ENCODE measurements at regions not wholly inside any gene's neighbourhood (a gene's known extent, or its start where the extent isn't known, plus 50 kb on each side); places are given as distances from the start of the nearest gene placed in this dataset.

GRCh38 chr22:48394787-48395186 lies 1432.9 kb downstream of the BRD1 start:
- no peak for TF ChIP-seq EZH2phosphoT487 (IDR thresholded peaks at IDR 0.05; ENCODE audit: insufficient read depth, low read depth)
- TF ChIP-seq EZH2 (IDR thresholded peaks at IDR 0.05; ENCODE audit: insufficient read depth, poor library complexity, severe bottlenecking), result no peak
- no peaks in the 10 kb centered on the region for H4K20me1 ChIP-seq (ENCODE audit: insufficient read depth)
- H3K4me3 ChIP-seq, result no peak overlapping the region
- no peaks in the 10 kb centered on the region for H3K9me3 ChIP-seq (ENCODE audit: low read depth)
- H3K36me3 ChIP-seq (ENCODE audit: low read depth), result no peaks in the 10 kb centered on the region
- WGBS, 2 experiments (ENCODE audit: low coverage in 1 of 2, low lambda C conversion rate in 2 of 2, missing lambda C conversion rate in 2 of 2), result 52 to 60% methylated on average over 8 of the region's 8 CpGs
- H3K4me2 ChIP-seq (ENCODE audit: unreplicated experiment), result no peak overlapping the region
- H3K9ac ChIP-seq, result no peak overlapping the region
- in situ Hi-C loops (cut with MboI), result no loop called here
- H3K9me2 ChIP-seq (ENCODE audit: insufficient read depth), result no peaks in the 10 kb centered on the region
- no peaks in the 10 kb centered on the region for H3K4me1 ChIP-seq (ENCODE audit: insufficient read depth)
- no peaks in the 10 kb centered on the region for H3K79me2 ChIP-seq (ENCODE audit: insufficient read depth)
- no peaks in the 10 kb centered on the region for H3F3A ChIP-seq (ENCODE audit: insufficient read depth)
- no peak for DNase-seq
- H3K27ac ChIP-seq, result no peak overlapping the region
- no peaks in the 10 kb centered on the region for H3K27me3 ChIP-seq (replicated peaks; ENCODE audit: insufficient read depth)
- H2AFZ ChIP-seq, result no peak overlapping the region

DNA sequence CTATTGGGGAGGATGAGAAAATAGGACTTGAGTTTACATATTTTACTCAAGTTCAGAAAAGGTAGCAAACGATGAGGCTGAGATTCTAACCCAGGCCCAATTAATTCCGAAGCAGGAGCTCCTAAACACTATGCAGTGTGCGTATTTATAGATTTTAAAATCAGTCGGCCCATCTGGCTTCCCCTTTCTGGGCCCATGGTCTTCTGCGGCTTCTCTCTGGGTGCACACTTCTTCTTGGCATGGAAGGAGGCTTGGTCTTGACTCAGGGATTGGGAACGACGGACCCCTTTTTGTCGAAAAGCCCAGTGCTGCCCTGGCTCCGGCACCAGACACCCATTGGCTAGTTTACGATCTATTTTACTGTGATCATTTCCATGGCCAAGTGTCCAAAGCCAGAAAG lies 1433.8 kb downstream of the BRD1 start:
- Histone ChIP-seq H4K20me1 (ENCODE audit: insufficient read depth) (no peaks in the 10 kb centered on the region), H3K36me3 (ENCODE audit: low read depth) (no peaks in the 10 kb centered on the region), H3K27ac (no peak overlapping the region), H2AFZ (no peak overlapping the region), H3K4me3 (no peak overlapping the region), H3K9ac (no peak overlapping the region), H3K4me1 (ENCODE audit: insufficient read depth) (no peaks in the 10 kb centered on the region), H3K9me3 (ENCODE audit: low read depth) (no peaks in the 10 kb centered on the region), H3K9me2 (ENCODE audit: insufficient read depth) (no peaks in the 10 kb centered on the region), H3K4me2 (ENCODE audit: unreplicated experiment) (no peak overlapping the region), H3F3A (ENCODE audit: insufficient read depth) (no peaks in the 10 kb centered on the region), H3K27me3 (replicated peaks; ENCODE audit: insufficient read depth) (no peaks in the 10 kb centered on the region), H3K79me2 (ENCODE audit: insufficient read depth) (no peaks in the 10 kb centered on the region)
- TF ChIP-seq EZH2 (IDR thresholded peaks at IDR 0.05; ENCODE audit: insufficient read depth, poor library complexity, severe bottlenecking) (no peak), EZH2phosphoT487 (IDR thresholded peaks at IDR 0.05; ENCODE audit: insufficient read depth, low read depth) (no peak)
- DNase-seq, result no peak
- in situ Hi-C loops (cut with MboI), result no loop called here
- WGBS, 2 experiments (ENCODE audit: low coverage in 1 of 2, low lambda C conversion rate in 2 of 2, missing lambda C conversion rate in 2 of 2), result 66 to 67% methylated on average over 10 of the region's 10 CpGs

- H3K9me3 ChIP-seq (ENCODE audit: low read depth), result no peaks in the 10 kb centered on the region
- in situ Hi-C loops (cut with MboI), result no loop called here
- no peak for TF ChIP-seq EZH2phosphoT487 (IDR thresholded peaks at IDR 0.05; ENCODE audit: insufficient read depth, low read depth)
- TF ChIP-seq EZH2 (IDR thresholded peaks at IDR 0.05; ENCODE audit: insufficient read depth, poor library complexity, severe bottlenecking), result no peak
These were observed 1434.7 kb downstream of the BRD1 start for GRCh38 chr22:48393041-48393370.

GRCh38 chr22:48391820-48392219 lies 1435.9 kb downstream of the BRD1 start:
- Histone ChIP-seq H4K20me1 (ENCODE audit: insufficient read depth) (no peaks in the 10 kb centered on the region), H3K79me2 (ENCODE audit: insufficient read depth) (no peaks in the 10 kb centered on the region), H3F3A (ENCODE audit: insufficient read depth) (no peaks in the 10 kb centered on the region), H3K9me3 (ENCODE audit: low read depth) (no peaks in the 10 kb centered on the region), H3K4me3 (no peak overlapping the region), H3K4me2 (ENCODE audit: unreplicated experiment) (no peak overlapping the region), H3K27me3 (replicated peaks; ENCODE audit: insufficient read depth) (no peaks in the 10 kb centered on the region), H3K9ac (no peak overlapping the region), H2AFZ (no peak overlapping the region), H3K9me2 (ENCODE audit: insufficient read depth) (no peaks in the 10 kb centered on the region), H3K4me1 (ENCODE audit: insufficient read depth) (no peaks in the 10 kb centered on the region), H3K36me3 (ENCODE audit: low read depth) (no peaks in the 10 kb centered on the region), H3K27ac (no peak overlapping the region)
- no peak for TF ChIP-seq EZH2phosphoT487 (IDR thresholded peaks at IDR 0.05; ENCODE audit: insufficient read depth, low read depth)
- no peak for TF ChIP-seq EZH2 (IDR thresholded peaks at IDR 0.05; ENCODE audit: insufficient read depth, poor library complexity, severe bottlenecking)
- 33 to 34% methylated on average over 5 of the region's 5 CpGs for WGBS, 2 experiments (ENCODE audit: low coverage in 1 of 2, low lambda C conversion rate in 2 of 2, missing lambda C conversion rate in 2 of 2)
- no peak for DNase-seq
- in situ Hi-C loops (cut with MboI), result no loop called here

More at GRCh38 chr22:48393041-48393370, 1434.7 kb downstream of the BRD1 start:
- H3K9me2 ChIP-seq (ENCODE audit: insufficient read depth), result no peaks in the 10 kb centered on the region
- no peak for DNase-seq
- no peaks in the 10 kb centered on the region for H4K20me1 ChIP-seq (ENCODE audit: insufficient read depth)
- H3K4me3 ChIP-seq, result no peak overlapping the region
- H3K27ac ChIP-seq, result no peak overlapping the region
- no peak overlapping the region for H3K9ac ChIP-seq
- no peak overlapping the region for H2AFZ ChIP-seq
- H3F3A ChIP-seq (ENCODE audit: insufficient read depth), result no peaks in the 10 kb centered on the region
- no peak overlapping the region for H3K4me2 ChIP-seq (ENCODE audit: unreplicated experiment)
- no peaks in the 10 kb centered on the region for H3K4me1 ChIP-seq (ENCODE audit: insufficient read depth)
- H3K79me2 ChIP-seq (ENCODE audit: insufficient read depth), result no peaks in the 10 kb centered on the region
- H3K27me3 ChIP-seq (replicated peaks; ENCODE audit: insufficient read depth), result no peaks in the 10 kb centered on the region
- 70 to 71% methylated on average over 13 of the region's 13 CpGs for WGBS, 2 experiments (ENCODE audit: low coverage in 1 of 2, low lambda C conversion rate in 2 of 2, missing lambda C conversion rate in 2 of 2)
- H3K36me3 ChIP-seq (ENCODE audit: low read depth), result no peaks in the 10 kb centered on the region

- no peaks in the 10 kb centered on the region for H3F3A ChIP-seq (ENCODE audit: insufficient read depth)
- in situ Hi-C loops (cut with MboI), result no loop called here
- no peak overlapping the region for H3K4me2 ChIP-seq (ENCODE audit: unreplicated experiment)
- no peaks in the 10 kb centered on the region for H3K4me1 ChIP-seq (ENCODE audit: insufficient read depth)
- H4K20me1 ChIP-seq (ENCODE audit: insufficient read depth), result no peaks in the 10 kb centered on the region
- 53 to 55% methylated on average over 16 of the region's 16 CpGs for WGBS, 2 experiments (ENCODE audit: low coverage in 1 of 2, low lambda C conversion rate in 2 of 2, missing lambda C conversion rate in 2 of 2)
- no peaks in the 10 kb centered on the region for H3K79me2 ChIP-seq (ENCODE audit: insufficient read depth)
- DNase-seq, result no peak
- no peak overlapping the region for H2AFZ ChIP-seq
- no peaks in the 10 kb centered on the region for H3K9me2 ChIP-seq (ENCODE audit: insufficient read depth)
- no peak overlapping the region for H3K9ac ChIP-seq
- H3K9me3 ChIP-seq (ENCODE audit: low read depth), result no peaks in the 10 kb centered on the region
- TF ChIP-seq EZH2 (IDR thresholded peaks at IDR 0.05; ENCODE audit: insufficient read depth, poor library complexity, severe bottlenecking), result no peak
- TF ChIP-seq EZH2phosphoT487 (IDR thresholded peaks at IDR 0.05; ENCODE audit: insufficient read depth, low read depth), result no peak
- H3K4me3 ChIP-seq, result no peak overlapping the region
- no peaks in the 10 kb centered on the region for H3K36me3 ChIP-seq (ENCODE audit: low read depth)
- no peak overlapping the region for H3K27ac ChIP-seq
- H3K27me3 ChIP-seq (replicated peaks; ENCODE audit: insufficient read depth), result no peaks in the 10 kb centered on the region
These were observed 1436.4 kb downstream of the BRD1 start for GRCh38 chr22:48391171-48391711.
